ENCODE measurements at regions not wholly inside any gene's neighbourhood (a gene's known extent, or its start where the extent isn't known, plus 50 kb on each side); places are given as distances from the start of the nearest gene placed in this dataset.

DNA sequence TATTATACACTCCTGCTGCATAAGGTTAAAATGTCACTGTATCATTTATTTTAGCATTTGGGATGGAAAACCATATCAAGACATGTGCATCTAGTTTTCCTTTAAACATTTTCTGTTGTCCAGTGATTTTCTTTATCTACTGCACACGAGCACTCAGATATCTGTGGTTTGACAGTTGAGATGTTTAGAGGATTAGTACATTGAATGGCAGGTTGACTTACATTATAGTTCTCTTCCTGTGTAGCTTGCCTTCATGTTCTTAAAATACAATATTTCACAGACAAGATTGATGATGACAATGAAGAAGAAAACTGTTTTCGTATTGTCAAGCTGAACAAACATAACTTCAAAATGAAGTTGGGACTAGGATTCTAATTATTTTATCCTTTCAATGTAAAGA lies 2378.4 kb upstream of the WWC1 start (continued):
- TF ChIP-seq, protein P1, sequence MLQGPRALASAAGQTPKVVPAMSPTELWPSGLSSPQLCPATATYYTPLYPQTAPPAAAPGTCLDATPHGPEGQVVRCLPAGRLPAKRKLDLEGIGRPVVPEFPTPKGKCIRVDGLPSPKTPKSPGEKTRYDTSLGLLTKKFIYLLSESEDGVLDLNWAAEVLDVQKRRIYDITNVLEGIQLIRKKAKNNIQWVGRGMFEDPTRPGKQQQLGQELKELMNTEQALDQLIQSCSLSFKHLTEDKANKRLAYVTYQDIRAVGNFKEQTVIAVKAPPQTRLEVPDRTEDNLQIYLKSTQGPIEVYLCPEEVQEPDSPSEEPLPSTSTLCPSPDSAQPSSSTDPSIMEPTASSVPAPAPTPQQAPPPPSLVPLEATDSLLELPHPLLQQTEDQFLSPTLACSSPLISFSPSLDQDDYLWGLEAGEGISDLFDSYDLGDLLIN (CRISPR knock-in tag; IDR thresholded peaks at IDR 0.05; ENCODE audit: borderline replicate concordance): no peak
- TF ChIP-seq TOPORS (CRISPR knock-in tag; IDR thresholded peaks at IDR 0.05) (no peak), ZNF891 (CRISPR knock-in tag; IDR thresholded peaks at IDR 0.05) (no peak), TMF1 (CRISPR knock-in tag; IDR thresholded peaks at IDR 0.05; ENCODE audit: low read depth) (no peak), SP4 (CRISPR knock-in tag; IDR thresholded peaks at IDR 0.05) (no peak), ESRRA (CRISPR knock-in tag; IDR thresholded peaks at IDR 0.05; ENCODE audit: low read depth) (no peak), ZNF430 (CRISPR knock-in tag; IDR thresholded peaks at IDR 0.05) (no peak), ARNT2 (CRISPR knock-in tag; IDR thresholded peaks at IDR 0.05; ENCODE audit: low read depth) (no peak), PRDM4 (CRISPR knock-in tag; IDR thresholded peaks at IDR 0.05; ENCODE audit: borderline replicate concordance) (no peak), NR2F2 (IDR thresholded peaks at IDR 0.05; ENCODE audit: borderline replicate concordance, low read depth) (no peak), KLF9 (CRISPR knock-in tag; IDR thresholded peaks at IDR 0.05; ENCODE audit: low read depth) (no peak), NR2C2 (CRISPR knock-in tag; IDR thresholded peaks at IDR 0.05; ENCODE audit: borderline replicate concordance) (no peak)
- TF ChIP-seq, protein P2, sequence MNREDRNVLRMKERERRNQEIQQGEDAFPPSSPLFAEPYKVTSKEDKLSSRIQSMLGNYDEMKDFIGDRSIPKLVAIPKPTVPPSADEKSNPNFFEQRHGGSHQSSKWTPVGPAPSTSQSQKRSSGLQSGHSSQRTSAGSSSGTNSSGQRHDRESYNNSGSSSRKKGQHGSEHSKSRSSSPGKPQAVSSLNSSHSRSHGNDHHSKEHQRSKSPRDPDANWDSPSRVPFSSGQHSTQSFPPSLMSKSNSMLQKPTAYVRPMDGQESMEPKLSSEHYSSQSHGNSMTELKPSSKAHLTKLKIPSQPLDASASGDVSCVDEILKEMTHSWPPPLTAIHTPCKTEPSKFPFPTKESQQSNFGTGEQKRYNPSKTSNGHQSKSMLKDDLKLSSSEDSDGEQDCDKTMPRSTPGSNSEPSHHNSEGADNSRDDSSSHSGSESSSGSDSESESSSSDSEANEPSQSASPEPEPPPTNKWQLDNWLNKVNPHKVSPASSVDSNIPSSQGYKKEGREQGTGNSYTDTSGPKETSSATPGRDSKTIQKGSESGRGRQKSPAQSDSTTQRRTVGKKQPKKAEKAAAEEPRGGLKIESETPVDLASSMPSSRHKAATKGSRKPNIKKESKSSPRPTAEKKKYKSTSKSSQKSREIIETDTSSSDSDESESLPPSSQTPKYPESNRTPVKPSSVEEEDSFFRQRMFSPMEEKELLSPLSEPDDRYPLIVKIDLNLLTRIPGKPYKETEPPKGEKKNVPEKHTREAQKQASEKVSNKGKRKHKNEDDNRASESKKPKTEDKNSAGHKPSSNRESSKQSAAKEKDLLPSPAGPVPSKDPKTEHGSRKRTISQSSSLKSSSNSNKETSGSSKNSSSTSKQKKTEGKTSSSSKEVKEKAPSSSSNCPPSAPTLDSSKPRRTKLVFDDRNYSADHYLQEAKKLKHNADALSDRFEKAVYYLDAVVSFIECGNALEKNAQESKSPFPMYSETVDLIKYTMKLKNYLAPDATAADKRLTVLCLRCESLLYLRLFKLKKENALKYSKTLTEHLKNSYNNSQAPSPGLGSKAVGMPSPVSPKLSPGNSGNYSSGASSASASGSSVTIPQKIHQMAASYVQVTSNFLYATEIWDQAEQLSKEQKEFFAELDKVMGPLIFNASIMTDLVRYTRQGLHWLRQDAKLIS (CRISPR knock-in tag; IDR thresholded peaks at IDR 0.05): no peak
